ENCODE measurements at regions not wholly inside any gene's neighbourhood (a gene's known extent, or its start where the extent isn't known, plus 50 kb on each side); places are given as distances from the start of the nearest gene placed in this dataset.

DNA sequence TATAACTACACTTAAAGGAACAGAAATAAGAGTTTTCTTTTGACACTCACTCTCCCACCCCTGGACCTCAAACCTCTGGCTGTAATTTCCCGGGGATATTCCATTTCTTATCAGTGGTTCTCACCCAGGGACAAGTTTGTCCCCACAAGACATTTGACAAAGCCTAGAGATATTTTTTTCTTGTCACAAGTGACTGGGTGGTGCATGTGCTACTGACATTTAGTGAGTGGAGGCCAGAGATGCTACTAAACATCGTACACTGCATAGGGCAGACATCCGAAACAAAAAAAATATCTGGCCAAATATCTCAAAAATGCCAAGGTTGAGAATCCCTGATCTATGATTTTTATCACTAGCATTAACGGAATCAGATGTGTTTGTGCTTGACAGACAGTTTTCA is 168.0 kb upstream of the FRMD4B start:
- TF ChIP-seq, protein P1, sequence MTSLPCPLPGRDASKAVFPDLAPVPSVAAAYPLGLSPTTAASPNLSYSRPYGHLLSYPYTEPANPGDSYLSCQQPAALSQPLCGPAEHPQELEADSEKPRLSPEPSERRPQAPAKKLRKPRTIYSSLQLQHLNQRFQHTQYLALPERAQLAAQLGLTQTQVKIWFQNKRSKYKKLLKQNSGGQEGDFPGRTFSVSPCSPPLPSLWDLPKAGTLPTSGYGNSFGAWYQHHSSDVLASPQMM (CRISPR knock-in tag; IDR thresholded peaks at IDR 0.05), result no peak
- TF ChIP-seq, protein P2, sequence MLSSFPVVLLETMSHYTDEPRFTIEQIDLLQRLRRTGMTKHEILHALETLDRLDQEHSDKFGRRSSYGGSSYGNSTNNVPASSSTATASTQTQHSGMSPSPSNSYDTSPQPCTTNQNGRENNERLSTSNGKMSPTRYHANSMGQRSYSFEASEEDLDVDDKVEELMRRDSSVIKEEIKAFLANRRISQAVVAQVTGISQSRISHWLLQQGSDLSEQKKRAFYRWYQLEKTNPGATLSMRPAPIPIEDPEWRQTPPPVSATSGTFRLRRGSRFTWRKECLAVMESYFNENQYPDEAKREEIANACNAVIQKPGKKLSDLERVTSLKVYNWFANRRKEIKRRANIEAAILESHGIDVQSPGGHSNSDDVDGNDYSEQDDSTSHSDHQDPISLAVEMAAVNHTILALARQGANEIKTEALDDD (IDR thresholded peaks at IDR 0.05), result no peak
- TF ChIP-seq, protein P3, sequence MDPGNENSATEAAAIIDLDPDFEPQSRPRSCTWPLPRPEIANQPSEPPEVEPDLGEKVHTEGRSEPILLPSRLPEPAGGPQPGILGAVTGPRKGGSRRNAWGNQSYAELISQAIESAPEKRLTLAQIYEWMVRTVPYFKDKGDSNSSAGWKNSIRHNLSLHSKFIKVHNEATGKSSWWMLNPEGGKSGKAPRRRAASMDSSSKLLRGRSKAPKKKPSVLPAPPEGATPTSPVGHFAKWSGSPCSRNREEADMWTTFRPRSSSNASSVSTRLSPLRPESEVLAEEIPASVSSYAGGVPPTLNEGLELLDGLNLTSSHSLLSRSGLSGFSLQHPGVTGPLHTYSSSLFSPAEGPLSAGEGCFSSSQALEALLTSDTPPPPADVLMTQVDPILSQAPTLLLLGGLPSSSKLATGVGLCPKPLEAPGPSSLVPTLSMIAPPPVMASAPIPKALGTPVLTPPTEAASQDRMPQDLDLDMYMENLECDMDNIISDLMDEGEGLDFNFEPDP (CRISPR knock-in tag; IDR thresholded peaks at IDR 0.05), result no peak
- TF ChIP-seq, protein P4, sequence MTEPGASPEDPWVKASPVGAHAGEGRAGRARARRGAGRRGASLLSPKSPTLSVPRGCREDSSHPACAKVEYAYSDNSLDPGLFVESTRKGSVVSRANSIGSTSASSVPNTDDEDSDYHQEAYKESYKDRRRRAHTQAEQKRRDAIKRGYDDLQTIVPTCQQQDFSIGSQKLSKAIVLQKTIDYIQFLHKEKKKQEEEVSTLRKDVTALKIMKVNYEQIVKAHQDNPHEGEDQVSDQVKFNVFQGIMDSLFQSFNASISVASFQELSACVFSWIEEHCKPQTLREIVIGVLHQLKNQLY (CRISPR knock-in tag; conservative IDR thresholded peaks at IDR 0.05), result no peak
- TF ChIP-seq PPARD (CRISPR knock-in tag; IDR thresholded peaks at IDR 0.05) (no peak), ZNF217 (CRISPR knock-in tag; IDR thresholded peaks at IDR 0.05) (no peak), ZBED1 (IDR thresholded peaks at IDR 0.05) (no peak), PHF20 (IDR thresholded peaks at IDR 0.05; ENCODE audit: partially characterized antibody) (no peak), RBBP5 (IDR thresholded peaks at IDR 0.05; ENCODE audit: borderline replicate concordance, insufficient read depth, low read length, poor library complexity, severe bottlenecking) (no peak), GATAD2B (IDR thresholded peaks at IDR 0.05; ENCODE audit: borderline replicate concordance) (no peak)
- TF ChIP-seq, protein P5, sequence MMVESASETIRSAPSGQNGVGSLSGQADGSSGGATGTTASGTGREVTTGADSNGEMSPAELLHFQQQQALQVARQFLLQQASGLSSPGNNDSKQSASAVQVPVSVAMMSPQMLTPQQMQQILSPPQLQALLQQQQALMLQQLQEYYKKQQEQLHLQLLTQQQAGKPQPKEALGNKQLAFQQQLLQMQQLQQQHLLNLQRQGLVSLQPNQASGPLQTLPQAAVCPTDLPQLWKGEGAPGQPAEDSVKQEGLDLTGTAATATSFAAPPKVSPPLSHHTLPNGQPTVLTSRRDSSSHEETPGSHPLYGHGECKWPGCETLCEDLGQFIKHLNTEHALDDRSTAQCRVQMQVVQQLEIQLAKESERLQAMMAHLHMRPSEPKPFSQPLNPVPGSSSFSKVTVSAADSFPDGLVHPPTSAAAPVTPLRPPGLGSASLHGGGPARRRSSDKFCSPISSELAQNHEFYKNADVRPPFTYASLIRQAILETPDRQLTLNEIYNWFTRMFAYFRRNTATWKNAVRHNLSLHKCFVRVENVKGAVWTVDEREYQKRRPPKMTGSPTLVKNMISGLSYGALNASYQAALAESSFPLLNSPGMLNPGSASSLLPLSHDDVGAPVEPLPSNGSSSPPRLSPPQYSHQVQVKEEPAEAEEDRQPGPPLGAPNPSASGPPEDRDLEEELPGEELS (CRISPR knock-in tag; IDR thresholded peaks at IDR 0.05; ENCODE audit: borderline replicate concordance), result no peak
- TF ChIP-seq, protein P6, sequence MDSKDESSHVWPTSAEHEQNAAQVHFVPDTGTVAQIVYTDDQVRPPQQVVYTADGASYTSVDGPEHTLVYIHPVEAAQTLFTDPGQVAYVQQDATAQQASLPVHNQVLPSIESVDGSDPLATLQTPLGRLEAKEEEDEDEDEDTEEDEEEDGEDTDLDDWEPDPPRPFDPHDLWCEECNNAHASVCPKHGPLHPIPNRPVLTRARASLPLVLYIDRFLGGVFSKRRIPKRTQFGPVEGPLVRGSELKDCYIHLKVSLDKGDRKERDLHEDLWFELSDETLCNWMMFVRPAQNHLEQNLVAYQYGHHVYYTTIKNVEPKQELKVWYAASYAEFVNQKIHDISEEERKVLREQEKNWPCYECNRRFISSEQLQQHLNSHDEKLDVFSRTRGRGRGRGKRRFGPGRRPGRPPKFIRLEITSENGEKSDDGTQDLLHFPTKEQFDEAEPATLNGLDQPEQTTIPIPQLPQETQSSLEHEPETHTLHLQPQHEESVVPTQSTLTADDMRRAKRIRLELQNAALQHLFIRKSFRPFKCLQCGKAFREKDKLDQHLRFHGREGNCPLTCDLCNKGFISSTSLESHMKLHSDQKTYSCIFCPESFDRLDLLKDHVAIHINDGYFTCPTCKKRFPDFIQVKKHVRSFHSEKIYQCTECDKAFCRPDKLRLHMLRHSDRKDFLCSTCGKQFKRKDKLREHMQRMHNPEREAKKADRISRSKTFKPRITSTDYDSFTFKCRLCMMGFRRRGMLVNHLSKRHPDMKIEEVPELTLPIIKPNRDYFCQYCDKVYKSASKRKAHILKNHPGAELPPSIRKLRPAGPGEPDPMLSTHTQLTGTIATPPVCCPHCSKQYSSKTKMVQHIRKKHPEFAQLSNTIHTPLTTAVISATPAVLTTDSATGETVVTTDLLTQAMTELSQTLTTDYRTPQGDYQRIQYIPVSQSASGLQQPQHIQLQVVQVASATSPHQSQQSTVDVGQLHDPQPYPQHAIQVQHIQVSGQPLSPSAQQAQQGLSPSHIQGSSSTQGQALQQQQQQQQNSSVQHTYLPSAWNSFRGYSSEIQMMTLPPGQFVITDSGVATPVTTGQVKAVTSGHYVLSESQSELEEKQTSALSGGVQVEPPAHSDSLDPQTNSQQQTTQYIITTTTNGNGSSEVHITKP (IDR thresholded peaks at IDR 0.05; ENCODE audit: partially characterized antibody), result no peak
- in situ Hi-C loops (cut with MboI), result no loop called here
- Histone ChIP-seq H3K9me1 (ENCODE audit: control insufficient read depth, insufficient read depth, low read length) (no peaks in the 10 kb centered on the region), H3K4me1 (replicated peaks in 1 of 2; ENCODE audit: control insufficient read depth in 2 of 2, insufficient read depth in 2 of 2, low read length in 2 of 2) (no peaks in the 10 kb centered on the region), H3K27me3 (ENCODE audit: control insufficient read depth in 2 of 2, insufficient read depth in 2 of 2, low read length in 2 of 2) (no peaks in the 10 kb centered on the region), H3K4me3 (no peak overlapping the region), H2AFZ (ENCODE audit: low read depth, low read length) (no peak overlapping the region), H3K79me2 (ENCODE audit: control insufficient read depth, insufficient read depth, low read length) (no peaks in the 10 kb centered on the region), H3K9me3 (replicated peaks; ENCODE audit: control insufficient read depth, insufficient read depth, low read depth, low read length) (no peaks in the 10 kb centered on the region), H4K20me1 (replicated peaks; ENCODE audit: control insufficient read depth, insufficient read depth, low read length) (no peaks in the 10 kb centered on the region), H3K27ac (ENCODE audit: extremely low read depth, low read depth, low read length) (no peak overlapping the region), H3K4me2 (ENCODE audit: insufficient read depth, low read length) (no peak overlapping the region), H3K36me3 (ENCODE audit: control insufficient read depth, insufficient read depth, low read length) (no peaks in the 10 kb centered on the region), H3K9ac (ENCODE audit: insufficient read depth in 1 of 2, low read depth in 2 of 2, low read length in 2 of 2) (no peak overlapping the region)
- FAIRE-seq, result no peak
- POLR2A ChIA-PET, result no interaction called here
- intact Hi-C loops (cut with micrococcal nuclease), result no loop called here
- 0% methylated on average over 4 of the region's 4 CpGs for WGBS (ENCODE audit: insufficient coverage, low coverage, missing lambda C conversion rate)
- ATAC-seq, result no peak
- CTCF ChIA-PET (ENCODE audit: low intra/inter-chr PET ratio), result no interaction called here
- DNase-seq (ENCODE audit: extremely low read depth in 1 of 4, low spot score in 3 of 4), result no peak
- no TSS peak for BruUV-seq (replicated peaks)
